ENCODE measurements at regions not wholly inside any gene's neighbourhood (a gene's known extent, or its start where the extent isn't known, plus 50 kb on each side); places are given as distances from the start of the nearest gene placed in this dataset.
A peak's percentile ranks its signal among the peaks of the same experiment; 100 is the strongest.
"Not testable (repeated sequence)": the region's sequence is repeated elsewhere in the genome, so short reads cannot be mapped to it uniquely, and the experiment has no call there.

- TF ChIP-seq, protein P1, sequence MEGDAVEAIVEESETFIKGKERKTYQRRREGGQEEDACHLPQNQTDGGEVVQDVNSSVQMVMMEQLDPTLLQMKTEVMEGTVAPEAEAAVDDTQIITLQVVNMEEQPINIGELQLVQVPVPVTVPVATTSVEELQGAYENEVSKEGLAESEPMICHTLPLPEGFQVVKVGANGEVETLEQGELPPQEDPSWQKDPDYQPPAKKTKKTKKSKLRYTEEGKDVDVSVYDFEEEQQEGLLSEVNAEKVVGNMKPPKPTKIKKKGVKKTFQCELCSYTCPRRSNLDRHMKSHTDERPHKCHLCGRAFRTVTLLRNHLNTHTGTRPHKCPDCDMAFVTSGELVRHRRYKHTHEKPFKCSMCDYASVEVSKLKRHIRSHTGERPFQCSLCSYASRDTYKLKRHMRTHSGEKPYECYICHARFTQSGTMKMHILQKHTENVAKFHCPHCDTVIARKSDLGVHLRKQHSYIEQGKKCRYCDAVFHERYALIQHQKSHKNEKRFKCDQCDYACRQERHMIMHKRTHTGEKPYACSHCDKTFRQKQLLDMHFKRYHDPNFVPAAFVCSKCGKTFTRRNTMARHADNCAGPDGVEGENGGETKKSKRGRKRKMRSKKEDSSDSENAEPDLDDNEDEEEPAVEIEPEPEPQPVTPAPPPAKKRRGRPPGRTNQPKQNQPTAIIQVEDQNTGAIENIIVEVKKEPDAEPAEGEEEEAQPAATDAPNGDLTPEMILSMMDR (IDR thresholded peaks at IDR 0.05; ENCODE audit: low read depth, low read length): no peak
- H3K4me3 ChIP-seq (ENCODE audit: low read depth, low read length): no peak overlapping the region
Measured at GRCh38 chr4:152062936-152063620, 302.3 kb upstream of the GATB start.

DNA sequence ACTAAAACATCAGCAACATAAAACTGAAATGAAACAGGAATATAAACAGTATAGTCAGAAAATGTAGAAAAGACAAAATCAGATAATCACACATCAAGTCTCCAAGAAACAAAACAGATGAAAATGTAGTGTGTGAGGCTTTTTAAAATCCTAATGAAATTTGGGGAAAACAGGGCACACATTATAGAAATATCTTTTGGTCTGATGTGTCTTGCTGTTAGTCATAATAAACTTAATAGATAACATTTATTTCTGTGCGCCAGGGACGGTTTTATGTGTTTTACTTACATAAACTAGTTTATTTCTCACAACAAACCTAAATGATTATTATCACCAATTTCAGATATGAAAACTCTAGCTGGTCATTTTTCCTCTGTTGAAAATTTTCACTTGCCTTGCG is 293.9 kb upstream of the GATB start:
- no peak overlapping the region for H3K4me3 ChIP-seq (ENCODE audit: low read depth, low read length)
- TF ChIP-seq, protein P1 (IDR thresholded peaks at IDR 0.05; ENCODE audit: low read depth, low read length): no peak

DNA sequence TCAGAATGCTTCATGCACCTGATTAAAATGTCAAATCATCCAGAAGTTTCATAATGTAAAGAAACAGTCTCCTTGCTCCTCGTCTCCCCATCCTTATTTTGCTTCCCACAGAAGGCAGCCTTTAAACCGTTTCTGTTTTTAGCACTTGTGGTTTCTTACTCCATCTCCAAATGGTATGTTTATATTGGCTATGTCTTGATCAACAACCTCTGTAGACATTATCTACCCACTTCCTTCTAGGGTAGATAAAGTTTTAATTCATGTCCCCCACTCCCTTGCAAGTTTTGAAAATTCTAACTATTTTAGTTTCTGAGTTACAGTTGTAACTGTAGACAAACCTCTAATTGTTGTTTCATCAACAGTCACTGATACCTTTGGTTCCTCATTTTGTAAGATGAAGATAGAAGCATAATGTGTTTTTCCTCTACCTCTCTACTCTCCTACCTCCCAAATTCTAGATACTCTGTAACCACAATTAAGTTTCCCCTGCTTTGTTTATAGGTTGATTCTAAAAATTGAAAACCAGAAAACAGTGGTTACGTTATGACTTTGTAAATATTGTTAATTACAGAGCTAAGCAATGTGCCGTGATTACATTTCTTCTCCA is 291.7 kb upstream of the GATB start:
- no peak overlapping the region for H3K4me3 ChIP-seq (ENCODE audit: low read depth, low read length)
- TF ChIP-seq, protein P1 (IDR thresholded peaks at IDR 0.05; ENCODE audit: low read depth, low read length): no peak

GRCh38 chr4:152051332-152051731 is 290.5 kb upstream of the GATB start:
- not testable (repeated sequence) for H3K4me3 ChIP-seq (ENCODE audit: low read depth, low read length)

DNA sequence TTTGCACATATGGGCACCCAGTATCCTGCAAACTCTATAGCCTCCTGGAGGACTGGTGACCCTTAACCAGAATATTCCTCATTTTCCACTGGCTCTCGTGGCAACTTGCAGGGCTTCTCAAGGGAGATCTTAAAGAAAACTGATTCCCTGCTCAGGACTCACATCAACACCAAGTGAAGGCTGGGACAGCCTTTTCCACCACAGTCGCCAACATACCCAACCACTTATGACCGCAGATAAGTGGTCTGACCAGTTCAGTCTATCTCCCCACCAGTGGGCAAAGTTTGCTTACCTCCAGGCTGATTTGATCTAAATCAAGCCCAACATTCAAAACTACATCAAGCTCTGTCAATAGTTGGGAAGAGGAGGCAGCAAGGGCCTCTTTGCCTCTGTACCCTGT is 289.3 kb upstream of the GATB start:
- TF ChIP-seq, protein P1 (IDR thresholded peaks at IDR 0.05; ENCODE audit: low read depth, low read length): no peak
- H3K4me3 ChIP-seq (ENCODE audit: low read depth, low read length): no peak overlapping the region

DNA sequence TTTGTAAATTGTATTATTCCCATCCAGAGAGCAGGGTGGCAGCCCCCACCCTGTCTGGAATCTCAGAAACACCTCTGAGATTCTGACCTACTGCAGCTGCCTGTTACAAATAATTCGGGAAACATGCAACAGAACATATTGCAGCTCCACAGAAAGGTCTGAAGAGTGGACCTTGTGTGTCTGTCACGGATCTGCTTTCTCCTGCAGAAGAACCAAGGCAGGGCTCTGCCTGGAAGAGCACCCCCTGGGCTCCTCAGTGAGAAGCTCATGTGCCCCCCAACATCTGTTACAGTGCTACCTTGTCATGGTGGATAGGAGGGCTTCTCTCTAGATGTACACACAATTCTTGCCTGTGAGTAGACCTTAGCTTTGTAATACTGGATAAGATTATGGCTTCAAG is 286.6 kb upstream of the GATB start:
- TF ChIP-seq, protein P1 (IDR thresholded peaks at IDR 0.05; ENCODE audit: low read depth, low read length): no peak
- H3K4me3 ChIP-seq (ENCODE audit: low read depth, low read length): no peak overlapping the region

DNA sequence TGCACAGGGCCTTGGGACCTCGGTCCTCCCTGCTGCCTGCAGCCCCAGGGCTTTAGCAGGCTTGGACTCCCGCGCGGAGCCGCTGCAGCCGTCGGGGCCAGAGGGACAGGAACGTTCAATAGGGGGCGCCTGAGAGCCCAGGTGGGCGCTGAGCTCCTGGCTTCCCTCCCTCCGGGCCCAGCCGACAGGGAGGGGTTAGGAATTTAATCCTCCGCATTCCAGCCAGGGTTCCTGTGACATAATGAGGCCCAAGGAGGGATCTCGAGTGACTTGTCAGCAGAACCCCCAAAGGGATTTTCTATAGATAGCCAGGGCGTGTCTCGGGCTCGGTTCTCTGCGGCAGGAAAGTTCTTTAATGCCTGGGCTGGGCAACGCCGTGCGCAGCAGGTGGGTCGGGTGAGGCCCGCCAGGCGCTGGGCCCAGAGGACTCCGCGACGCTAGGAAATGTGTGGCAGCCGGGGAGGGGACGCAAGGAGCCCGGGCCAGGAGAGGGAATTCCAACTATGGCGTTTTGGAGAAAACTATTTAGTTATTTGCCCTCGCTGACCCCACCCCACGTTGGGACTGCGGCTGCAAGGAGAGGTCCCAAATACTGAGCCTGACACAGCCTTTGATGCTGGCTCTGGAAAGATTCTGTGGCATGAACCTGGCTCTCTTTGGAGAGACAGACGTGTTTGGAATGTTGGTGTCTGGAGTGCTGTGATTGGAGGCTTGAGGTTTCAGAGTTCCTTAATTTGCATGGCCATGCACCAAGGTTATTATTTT is 285.2 kb upstream of the GATB start:
- no peak overlapping the region for H3K4me3 ChIP-seq (ENCODE audit: low read depth, low read length)

More for the DNA sequence above, 285.2 kb upstream of the GATB start:
- TF ChIP-seq, protein P1 (IDR thresholded peaks at IDR 0.05; ENCODE audit: low read depth, low read length): peak; percentile 44
